CD14-positive monocyte (primary cell): ENCODE measurements at regions not wholly inside any gene's neighbourhood (a gene's known extent, or its start where the extent isn't known, plus 50 kb on each side); places are given as distances from the start of the nearest gene placed in this dataset.

Source experiments
- DNase-seq, 3 donors: peaks; one replicate each; pipeline ENCODE4 v3.0.0-alpha.2; 2011 to 2022
- H2AFZ ChIP-seq: 2 replicates; pipeline ENCODE4 v1.6.0; 2012; ENCODE audit warnings: mild to moderate bottlenecking, low read depth, low read length, inconsistent platforms; ENCODE audit not compliant: insufficient read depth, poor library complexity, severe bottlenecking
- H3K27ac ChIP-seq, 2 donors: 1 replicate in 1 of 2; 2 replicates in 1 of 2; pipeline ENCODE4 v1.5.1; 2012 to 2013; ENCODE audit warnings: low read length in 2 of 2, control low read depth in 1 of 2, inconsistent platforms in 1 of 2, low read depth in 1 of 2, mild to moderate bottlenecking in 1 of 2
- H3K27me3 ChIP-seq, 2 donors: one replicate each; pipeline versions ENCODE4 v1.6.0 to v1.6.1; 2011 to 2013; ENCODE audit warnings: low read length in 2 of 2; ENCODE audit not compliant: control insufficient read depth in 2 of 2, insufficient read depth in 2 of 2
- H3K36me3 ChIP-seq, 2 donors: replicated peaks in 1 of 2; 1 replicate in 1 of 2; 2 replicates in 1 of 2; pipeline versions ENCODE4 v1.5.1 to v1.6.1; 2012 to 2013; ENCODE audit warnings: low read length in 2 of 2, control low read depth in 1 of 2, inconsistent platforms in 1 of 2, mild to moderate bottlenecking in 1 of 2; ENCODE audit not compliant: insufficient read depth in 2 of 2, control insufficient read depth in 1 of 2
- H3K4me1 ChIP-seq, 2 donors: 1 replicate in 1 of 2; 2 replicates in 1 of 2; pipeline versions ENCODE4 v1.5.1 to v1.6.1; 2012 to 2013; ENCODE audit warnings: low read length in 2 of 2, control low read depth in 1 of 2, inconsistent platforms in 1 of 2, mild to moderate bottlenecking in 1 of 2, moderate library complexity in 1 of 2; ENCODE audit not compliant: insufficient read depth in 2 of 2, control insufficient read depth in 1 of 2
- H3K4me2 ChIP-seq: replicated peaks from 2 replicates; pipeline ENCODE3; 2012; ENCODE audit warnings: low read length, moderate library complexity, mild to moderate bottlenecking; ENCODE audit not compliant: poor library complexity, severe bottlenecking; ENCODE audit errors: extremely low read depth
- H3K4me3 ChIP-seq, 3 experiments: fragments of 200-600 bp in 1 of 3; sonication (generic) in 1 of 3; replicated peaks in 1 of 3; 1 replicate in 2 of 3; 2 replicates in 1 of 3; pipeline ENCODE4 v1.5.1; 2011 to 2013; ENCODE audit warnings: low read length in 3 of 3, mild to moderate bottlenecking in 3 of 3, control low read depth in 2 of 3, low read depth in 2 of 3, inconsistent platforms in 1 of 3, moderate library complexity in 1 of 3
- H3K79me2 ChIP-seq: 2 replicates; pipeline ENCODE4 v1.6.0; 2012; ENCODE audit warnings: mild to moderate bottlenecking, control low read depth, inconsistent platforms, low read length, moderate library complexity; ENCODE audit not compliant: insufficient read depth
- H3K9ac ChIP-seq: 2 replicates; pipeline ENCODE4 v1.6.0; 2017; ENCODE audit warnings: low read length, mild to moderate bottlenecking; ENCODE audit not compliant: insufficient read depth, poor library complexity, severe bottlenecking
- H3K9me3 ChIP-seq, 2 donors: replicated peaks in 1 of 2; 1 replicate in 1 of 2; 2 replicates in 1 of 2; pipeline versions ENCODE4 v1.5.1 to v1.6.1; 2012 to 2013; ENCODE audit warnings: low read length in 2 of 2, control low read depth in 1 of 2; ENCODE audit not compliant: control insufficient read depth in 1 of 2, insufficient read depth in 1 of 2
- H4K20me1 ChIP-seq: 2 replicates; pipeline ENCODE4 v1.6.0; 2012; ENCODE audit warnings: mild to moderate bottlenecking, low read length, control low read depth, moderate library complexity; ENCODE audit not compliant: insufficient read depth
- H3K27ac Mint-ChIP-seq, 7 donors: one replicate each; pipeline ENCODE4 v1.8.0; 2020; ENCODE audit warnings: mild to moderate bottlenecking in 7 of 7, mixed read lengths in 7 of 7, moderate library complexity in 6 of 7, inconsistent platforms in 2 of 7
- H3K27me3 Mint-ChIP-seq, 3 donors: one replicate each; pipeline ENCODE4 v1.8.0; 2021 to 2022; ENCODE audit warnings: low read depth in 3 of 3, mild to moderate bottlenecking in 3 of 3, mixed read lengths in 3 of 3, moderate library complexity in 3 of 3, inconsistent platforms in 1 of 3
- H3K36me3 Mint-ChIP-seq, 2 donors: one replicate each; pipeline ENCODE4 v1.8.0; 2020; ENCODE audit warnings: mixed read lengths in 2 of 2, inconsistent platforms in 1 of 2, mild to moderate bottlenecking in 1 of 2
- H3K4me1 Mint-ChIP-seq: one replicate; pipeline ENCODE4 v1.8.0; 2020; ENCODE audit warnings: mild to moderate bottlenecking, mixed read lengths
- H3K4me3 Mint-ChIP-seq, 2 donors: one replicate each; pipeline ENCODE4 v1.8.0; 2020; ENCODE audit warnings: mild to moderate bottlenecking in 2 of 2, mixed read lengths in 2 of 2, moderate library complexity in 1 of 2
- H3K9me3 Mint-ChIP-seq, 7 donors: one replicate each; pipeline ENCODE4 v1.8.0; 2020 to 2022; ENCODE audit warnings: mixed read lengths in 7 of 7, mild to moderate bottlenecking in 6 of 7, moderate library complexity in 6 of 7, inconsistent platforms in 2 of 7
- CTCF ChIP-seq: fragments of 200-600 bp; IDR thresholded peaks from one replicate; pipeline ENCODE4 v1.8.0; 2022; ENCODE audit warnings: antibody characterized with exemption, mild to moderate bottlenecking
- WGBS: methylation state at CpG from one replicate; pipeline ENCODE4 v1.1.5; 2013; ENCODE audit warnings: missing lambda C conversion rate; ENCODE audit not compliant: insufficient coverage; 5-methylcytosine and 5-hydroxymethylcytosine counted together
- intact Hi-C, 2 donors: fragments of 100-400 bp; cut with micrococcal nuclease; formaldehyde crosslinking; loops; one replicate each; pipeline versions ENCODE4 v1.15.0 to v1.15.1; 2023

- H4K20me1 ChIP-seq: no peaks in the 10 kb centered on the region
- peak in 1 of 3 donors; percentile 24 for DNase-seq
- H3K4me2 ChIP-seq: no peak overlapping the region
- H3K36me3 ChIP-seq: no peaks in the 10 kb centered on the region
- H3K9me3 ChIP-seq: no peaks in the 10 kb centered on the region
- H3K4me1 ChIP-seq: peaks cover 27 to 36% of the 10 kb centered on the region in 2 donors
- Mint-ChIP-seq H3K4me1 (peaks cover 41% of the 10 kb centered on the region), H3K9me3 (peaks cover 0 to 8% (median 0%) of the 10 kb centered on the region in 7 donors), H3K27me3 (peaks cover 0 to 3% (median 0%) of the 10 kb centered on the region in 3 donors), H3K36me3 (no peaks in the 10 kb centered on the region), H3K27ac (no peak overlapping the region), H3K4me3 (no peak overlapping the region)
- H2AFZ ChIP-seq: no peak overlapping the region
- TF ChIP-seq CTCF: no peak
- H3K27ac ChIP-seq: no peak overlapping the region
- no peak overlapping the region for H3K9ac ChIP-seq
- no peak overlapping the region for H3K4me3 ChIP-seq
- no peaks in the 10 kb centered on the region for H3K27me3 ChIP-seq
- H3K79me2 ChIP-seq: no peaks in the 10 kb centered on the region
- WGBS: 82% methylated on average over 5 of the region's 7 CpGs
- intact Hi-C loops: no loop called here
Observed at GRCh38 chr3:16790432-16791400, 94.0 kb upstream of the PLCL2 start.

DNA sequence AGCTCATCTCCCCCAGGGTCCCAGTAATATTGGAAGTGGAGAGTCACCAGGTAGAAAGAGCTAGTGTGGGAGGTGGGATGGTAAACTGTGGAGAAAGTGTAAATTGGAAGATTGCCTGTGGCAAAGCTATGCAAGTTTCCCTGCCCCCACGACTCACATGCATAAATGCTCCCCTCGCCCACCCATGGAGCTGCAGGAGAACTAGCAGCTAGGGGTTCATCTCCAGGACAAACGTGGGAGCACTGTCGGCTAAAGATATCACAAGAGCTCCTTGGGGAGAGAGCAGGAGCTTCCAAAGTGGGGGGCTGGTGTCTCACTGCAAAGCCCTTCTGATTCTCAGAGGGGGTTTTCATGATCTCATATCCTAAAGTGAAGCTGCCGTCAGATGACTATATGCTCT, 91.4 kb upstream of the PLCL2 start:
- Mint-ChIP-seq H3K27ac (peak overlapping the region in 1 of 7 donors; percentile 36), H3K36me3 (no peaks in the 10 kb centered on the region), H3K4me1 (peaks cover 54% of the 10 kb centered on the region), H3K9me3 (peaks cover 0 to 3% (median 0%) of the 10 kb centered on the region in 7 donors), H3K4me3 (no peak overlapping the region), H3K27me3 (peaks cover 0 to 2% (median 0%) of the 10 kb centered on the region in 3 donors)
- Histone ChIP-seq H3K9me3 (no peaks in the 10 kb centered on the region), H2AFZ (no peak overlapping the region), H3K36me3 (no peaks in the 10 kb centered on the region), H4K20me1 (no peaks in the 10 kb centered on the region), H3K27ac (no peak overlapping the region), H3K4me2 (no peak overlapping the region), H3K9ac (no peak overlapping the region), H3K4me3 (no peak overlapping the region), H3K27me3 (no peaks in the 10 kb centered on the region), H3K4me1 (peaks cover 39 to 48% of the 10 kb centered on the region in 2 donors), H3K79me2 (no peaks in the 10 kb centered on the region)
- intact Hi-C loops: no loop called here
- TF ChIP-seq CTCF: no peak
- WGBS: 71% methylated on average over 1 of the region's 5 CpGs
- DNase-seq: no peak
